Activated naive CD8-positive, alpha-beta T cell treated with anti-CD3 and anti-CD28 coated beads, Interleukin-2, amount 50 U/mL, for 24 hours (primary cell): ENCODE measurements at regions not wholly inside any gene's neighbourhood (a gene's known extent, or its start where the extent isn't known, plus 50 kb on each side); places are given as distances from the start of the nearest gene placed in this dataset.
"Not testable (repeated sequence)": the region's sequence is repeated elsewhere in the genome, so short reads cannot be mapped to it uniquely, and the experiment has no call there.

ENCODE experiments used
- ATAC-seq: fragments of 150-1000 bp; cut with Tn5 transposase; one replicate; pipeline ENCODE4 v1.10.0; 2021
- DNase-seq: peaks from one replicate; pipeline ENCODE4 v3.0.0; 2021
- H3K27ac Mint-ChIP-seq: one replicate; pipeline ENCODE4 v1.8.0; 2021; ENCODE audit warnings: mild to moderate bottlenecking, mixed read lengths
- H3K27me3 Mint-ChIP-seq: one replicate; pipeline ENCODE4 v1.8.0; 2021; ENCODE audit warnings: mixed read lengths
- H3K36me3 Mint-ChIP-seq: one replicate; pipeline ENCODE4 v1.8.0; 2021; ENCODE audit warnings: low read depth, mixed read lengths
- H3K4me1 Mint-ChIP-seq: one replicate; pipeline ENCODE4 v1.8.0; 2021; ENCODE audit warnings: mixed read lengths
- H3K4me3 Mint-ChIP-seq: one replicate; pipeline ENCODE4 v1.8.0; 2021; ENCODE audit warnings: mild to moderate bottlenecking, moderate library complexity, mixed read lengths
- H3K9me3 Mint-ChIP-seq: one replicate; pipeline ENCODE4 v1.8.0; 2021; ENCODE audit warnings: mixed read lengths

DNA sequence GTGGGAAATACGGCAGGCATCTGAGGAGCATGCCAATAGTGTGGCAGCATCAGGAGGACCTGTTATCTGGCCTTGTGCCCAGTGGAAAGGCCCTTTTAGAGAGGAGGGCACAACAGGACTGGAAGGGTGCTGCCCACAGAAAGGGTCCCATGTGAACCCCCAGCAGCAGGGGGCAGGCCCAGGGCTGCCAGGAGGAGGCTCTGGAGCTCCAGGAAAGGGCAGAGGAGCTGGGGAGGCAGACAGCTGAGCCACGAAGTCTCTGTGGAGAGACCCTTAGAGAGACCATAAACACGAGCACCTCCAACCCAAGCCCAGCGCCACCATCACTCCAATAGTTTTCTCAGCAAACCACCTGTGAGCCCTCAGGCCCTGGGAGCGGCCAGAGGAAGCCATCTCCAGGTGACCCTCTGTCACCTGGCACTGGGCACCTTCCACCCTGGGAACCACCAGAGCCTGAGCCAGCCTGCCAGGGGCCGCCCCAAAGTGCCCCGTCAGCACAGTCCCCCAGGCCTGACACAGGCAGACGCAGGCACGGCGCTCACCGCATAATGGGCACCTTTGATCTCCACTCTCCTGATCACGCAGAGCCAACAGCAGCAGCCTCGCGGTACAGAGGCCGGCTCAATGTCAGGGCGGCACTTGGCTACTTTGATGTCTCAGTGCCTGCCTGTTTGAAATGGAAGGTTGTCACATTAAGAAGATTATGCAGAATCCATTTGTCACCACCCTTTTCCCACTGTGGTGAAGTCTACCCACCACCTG is 162.5 kb upstream of the RAB6C start:
- ATAC-seq, result no peak
- DNase-seq, result no peak
- Mint-ChIP-seq H3K27me3 (no peaks in the 10 kb centered on the region), H3K4me3 (no peak overlapping the region), H3K27ac (no peak overlapping the region), H3K36me3 (peaks cover 3% of the 10 kb centered on the region), H3K9me3 (peaks cover 12% of the 10 kb centered on the region), H3K4me1 (peaks cover 7% of the 10 kb centered on the region)

DNA sequence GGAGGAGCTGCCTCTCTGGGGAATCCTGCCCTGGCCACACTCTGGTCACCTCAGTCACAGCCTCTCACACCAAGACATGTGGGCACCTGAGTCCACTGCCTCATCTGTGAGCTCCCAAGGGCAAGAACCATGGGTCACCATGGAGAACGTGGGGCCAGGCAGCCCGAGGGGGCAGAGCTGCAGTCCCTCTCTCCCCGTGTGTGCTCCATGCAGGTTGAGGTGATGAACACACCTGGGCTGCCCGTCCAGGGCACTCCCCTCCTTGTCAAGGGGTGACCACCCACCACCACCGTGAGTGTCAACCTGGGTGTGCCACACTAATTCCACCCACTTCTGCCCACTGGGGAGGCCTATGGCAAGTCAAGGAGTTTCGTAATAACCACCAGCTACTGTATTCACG is 159.6 kb upstream of the RAB6C start:
- H3K27me3 Mint-ChIP-seq, result no peaks in the 10 kb centered on the region
- no peak overlapping the region for H3K4me3 Mint-ChIP-seq

DNA sequence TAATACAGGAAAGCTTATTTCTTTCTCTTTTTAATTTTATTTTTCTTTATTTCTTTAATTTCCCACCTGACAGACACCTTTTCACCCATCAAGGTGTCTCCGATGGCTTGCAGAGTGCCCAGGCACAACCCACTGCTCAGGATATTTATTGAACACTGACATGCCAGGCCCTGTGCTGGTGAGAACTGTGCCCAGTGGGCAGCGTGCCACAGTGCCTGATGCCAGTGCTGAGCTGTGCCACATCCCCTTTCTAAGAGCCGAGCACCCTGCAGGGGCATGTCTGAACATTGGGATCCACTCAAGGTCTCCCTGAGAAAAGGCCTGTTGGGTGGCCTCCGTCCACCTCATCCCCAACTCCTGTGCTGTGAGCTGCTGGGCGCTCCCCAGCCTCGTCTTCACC is 158.6 kb upstream of the RAB6C start:
- Mint-ChIP-seq H3K27me3 (no peaks in the 10 kb centered on the region), H3K4me3 (no peak overlapping the region), H3K4me1 (no peaks in the 10 kb centered on the region), H3K36me3 (no peaks in the 10 kb centered on the region), H3K27ac (no peak overlapping the region), H3K9me3 (peaks cover under 1% of the 10 kb centered on the region)
- ATAC-seq, result no peak
- no peak for DNase-seq

More for the DNA sequence above, 159.6 kb upstream of the RAB6C start:
- Mint-ChIP-seq H3K9me3 (peaks cover 10% of the 10 kb centered on the region), H3K4me1 (no peaks in the 10 kb centered on the region), H3K27ac (no peak overlapping the region), H3K36me3 (peaks cover 3% of the 10 kb centered on the region)
- no peak for ATAC-seq
- DNase-seq, result no peak

DNA sequence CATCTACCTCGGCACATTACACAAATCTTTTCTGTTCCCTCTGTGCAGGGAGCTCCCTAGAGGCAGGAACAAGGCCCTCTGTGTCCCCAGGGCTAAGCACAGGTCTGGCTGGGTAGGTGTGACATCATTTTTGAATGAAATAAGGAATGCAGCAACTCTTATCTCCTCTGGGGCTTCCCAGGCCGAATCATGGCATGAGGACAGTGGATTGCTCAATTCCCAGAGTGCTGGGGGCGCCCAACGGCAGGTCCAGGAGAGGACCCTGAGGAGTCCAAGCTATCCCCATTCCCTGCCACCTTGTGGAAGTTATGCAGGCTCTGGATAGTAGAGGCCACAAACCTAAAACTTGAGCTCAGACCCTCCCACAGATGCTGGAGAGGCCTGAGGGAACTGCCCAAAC is 158.0 kb upstream of the RAB6C start:
- no peak for DNase-seq
- Mint-ChIP-seq H3K27me3 (no peaks in the 10 kb centered on the region), H3K27ac (no peak overlapping the region), H3K9me3 (no peaks in the 10 kb centered on the region), H3K4me1 (no peaks in the 10 kb centered on the region), H3K36me3 (no peaks in the 10 kb centered on the region), H3K4me3 (no peak overlapping the region)
- ATAC-seq, result no peak

DNA sequence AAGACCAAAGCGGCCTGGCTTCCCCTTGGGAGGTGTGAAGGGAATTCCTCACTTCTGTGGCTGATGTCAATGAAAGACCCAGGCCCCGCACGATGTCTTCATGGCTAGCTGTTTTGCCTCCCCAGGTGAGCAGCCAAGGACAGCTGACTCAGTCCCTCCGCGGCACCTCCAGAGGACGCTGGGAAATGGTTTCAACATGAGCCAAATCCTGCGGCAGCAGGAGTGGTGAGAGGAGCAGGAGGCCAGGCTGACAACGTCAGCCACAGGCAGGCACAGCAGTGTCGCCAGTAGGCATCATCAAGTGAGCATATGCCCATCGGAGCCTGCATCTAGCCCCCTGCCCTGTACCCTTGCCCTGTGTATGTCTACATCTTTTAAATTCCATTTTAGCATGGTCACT is 156.4 kb upstream of the RAB6C start:
- ATAC-seq (no peak), DNase-seq (no peak)
- H3K27ac Mint-ChIP-seq, result no peak overlapping the region
- no peak overlapping the region for H3K4me3 Mint-ChIP-seq
- no peaks in the 10 kb centered on the region for H3K9me3 Mint-ChIP-seq
- H3K4me1 Mint-ChIP-seq, result no peaks in the 10 kb centered on the region
- H3K27me3 Mint-ChIP-seq, result no peaks in the 10 kb centered on the region
- no peaks in the 10 kb centered on the region for H3K36me3 Mint-ChIP-seq

DNA sequence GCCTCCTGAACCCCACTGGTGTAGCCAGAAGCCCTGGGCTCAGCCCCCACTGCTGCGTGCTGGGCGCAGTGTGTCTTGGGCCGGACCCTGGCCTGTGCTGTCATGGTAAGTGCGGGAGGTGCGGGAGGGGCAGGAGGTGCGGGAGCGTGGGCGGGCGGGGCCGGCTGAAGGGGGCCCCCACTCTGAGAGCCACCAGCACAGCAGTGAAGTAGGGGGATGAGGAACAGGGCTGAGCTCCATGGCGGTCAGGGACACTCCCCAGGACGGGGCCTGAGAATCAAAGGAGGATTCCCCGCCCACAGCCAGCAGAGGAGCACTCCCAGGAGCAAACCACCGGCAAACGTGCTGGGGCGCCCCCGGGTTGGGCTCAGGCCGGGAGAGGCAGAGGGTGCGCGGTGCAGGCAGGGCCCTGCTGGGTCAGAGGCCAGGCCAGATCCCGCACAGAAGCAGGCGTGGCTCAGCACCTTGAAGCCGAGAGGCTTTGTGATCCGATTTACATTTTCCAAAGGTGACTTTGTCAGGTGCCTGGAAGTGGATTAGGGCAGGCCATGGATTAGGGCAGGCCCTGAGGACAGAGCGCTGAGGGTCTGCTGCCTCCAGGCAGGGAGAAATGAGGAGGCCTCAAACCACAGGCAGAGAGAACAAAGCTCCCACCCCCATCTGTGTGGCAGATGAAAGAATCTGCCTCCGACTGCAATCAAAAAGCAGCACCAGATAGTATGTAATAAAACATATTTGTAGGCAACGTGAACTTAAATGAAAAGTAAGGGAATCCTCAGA is 152.0 kb upstream of the RAB6C start:
- ATAC-seq (peak; percentile 20), DNase-seq (no peak)
- peaks cover 16% of the 10 kb centered on the region for H3K9me3 Mint-ChIP-seq
- H3K27ac Mint-ChIP-seq, result no peak overlapping the region
- H3K4me3 Mint-ChIP-seq, result no peak overlapping the region
- H3K36me3 Mint-ChIP-seq, result no peaks in the 10 kb centered on the region
- no peaks in the 10 kb centered on the region for H3K4me1 Mint-ChIP-seq
- peaks cover 3% of the 10 kb centered on the region for H3K27me3 Mint-ChIP-seq

DNA sequence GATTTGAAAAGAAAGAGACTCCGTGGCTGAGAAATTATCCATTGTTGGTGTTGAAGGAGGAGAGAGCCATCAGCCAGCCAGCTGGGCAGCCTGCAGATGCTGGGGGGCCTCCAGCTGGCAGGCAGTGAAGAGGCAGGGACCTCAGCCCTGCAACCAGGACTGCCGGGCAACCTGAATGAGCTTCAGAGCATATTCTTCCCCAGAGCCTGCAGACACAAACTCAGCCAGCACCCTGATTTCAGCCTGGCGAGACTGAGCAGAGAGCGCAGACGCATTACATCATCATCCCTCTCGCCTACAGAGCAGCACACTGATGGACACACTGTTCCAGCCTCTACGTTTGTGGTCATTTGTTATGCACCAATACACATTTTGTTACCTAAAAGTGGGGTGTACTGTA is 150.7 kb upstream of the RAB6C start:
- H3K9me3 Mint-ChIP-seq, result peaks cover 16% of the 10 kb centered on the region
- H3K27ac Mint-ChIP-seq, result no peak overlapping the region
- no peak overlapping the region for H3K4me3 Mint-ChIP-seq
- no peaks in the 10 kb centered on the region for H3K36me3 Mint-ChIP-seq
- peaks cover 3% of the 10 kb centered on the region for H3K27me3 Mint-ChIP-seq
- H3K4me1 Mint-ChIP-seq, result no peaks in the 10 kb centered on the region
- no peak for DNase-seq
- no peak for ATAC-seq

DNA sequence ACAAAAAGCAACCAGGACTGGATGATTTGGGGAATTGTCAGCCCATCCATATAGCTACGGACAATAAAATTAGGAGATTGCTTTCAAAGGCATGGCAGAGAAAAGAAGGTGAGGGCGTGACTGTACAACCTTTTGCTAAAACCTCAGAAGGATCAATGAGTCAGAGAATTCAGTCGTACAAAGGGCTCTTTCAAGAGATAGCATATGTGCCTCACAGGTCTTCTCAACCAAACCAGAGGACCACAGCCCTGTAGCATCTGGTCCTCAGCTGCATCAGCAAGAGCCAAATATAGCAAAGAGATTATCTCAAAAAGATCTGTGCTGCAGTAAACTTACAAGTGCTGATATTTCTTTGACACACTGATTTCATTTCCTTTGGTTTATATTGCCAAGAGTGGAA is 149.9 kb upstream of the RAB6C start:
- Mint-ChIP-seq H3K4me3 (no peak overlapping the region), H3K4me1 (no peaks in the 10 kb centered on the region), H3K27ac (no peak overlapping the region), H3K9me3 (peaks cover 16% of the 10 kb centered on the region), H3K27me3 (peaks cover 3% of the 10 kb centered on the region), H3K36me3 (no peaks in the 10 kb centered on the region)
- ATAC-seq (no peak), DNase-seq (no peak)

DNA sequence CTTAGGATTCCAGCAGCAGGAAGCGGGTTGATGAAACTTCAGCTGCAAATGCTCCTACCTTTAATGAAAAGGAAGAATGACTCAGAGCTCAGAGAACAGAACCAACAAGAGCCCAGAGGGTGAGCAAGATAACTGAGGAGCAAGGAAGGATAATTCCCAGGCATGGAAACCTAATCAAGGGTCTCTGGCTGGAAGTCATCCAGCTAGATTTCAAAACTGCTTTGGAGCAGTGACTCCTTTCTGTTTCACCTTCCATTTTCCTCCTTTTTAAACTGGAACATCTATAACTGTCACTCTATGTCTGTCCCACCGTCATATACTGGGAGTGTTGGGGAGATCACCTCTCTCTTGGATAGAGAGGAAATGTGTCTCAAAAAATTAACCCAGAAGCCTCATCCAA is 148.4 kb upstream of the RAB6C start:
- no peaks in the 10 kb centered on the region for H3K4me1 Mint-ChIP-seq
- H3K27me3 Mint-ChIP-seq, result peaks cover 3% of the 10 kb centered on the region
- no peak for DNase-seq
- H3K4me3 Mint-ChIP-seq, result no peak overlapping the region
- H3K36me3 Mint-ChIP-seq, result no peaks in the 10 kb centered on the region
- H3K27ac Mint-ChIP-seq, result no peak overlapping the region
- peaks cover 16% of the 10 kb centered on the region for H3K9me3 Mint-ChIP-seq
- ATAC-seq, result no peak

DNA sequence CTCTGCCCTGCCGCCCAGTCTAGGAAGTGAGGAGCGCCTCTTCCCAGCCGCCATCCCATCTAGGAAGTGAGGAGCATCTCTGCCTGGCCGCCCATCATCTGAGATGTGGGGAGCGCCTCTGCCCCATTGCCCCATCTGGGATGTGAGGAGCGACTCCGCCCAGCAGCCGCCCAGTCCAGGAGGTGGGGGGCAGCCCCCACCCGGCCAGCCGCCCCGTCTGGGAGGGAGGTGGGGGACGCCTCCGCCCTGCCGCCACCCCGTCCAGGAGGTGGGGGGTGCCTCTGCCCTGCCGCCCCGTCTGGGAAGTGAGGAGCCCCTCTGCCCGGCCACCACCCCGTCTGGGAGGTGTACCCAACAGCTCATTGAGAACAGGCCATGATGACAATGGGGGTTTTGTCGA is 146.0 kb upstream of the RAB6C start:
- not testable (repeated sequence) for DNase-seq, H3K4me3 Mint-ChIP-seq, H3K36me3 Mint-ChIP-seq, H3K4me1 Mint-ChIP-seq, H3K27me3 Mint-ChIP-seq, ATAC-seq, H3K27ac Mint-ChIP-seq
- peaks cover 16% of the 10 kb centered on the region for H3K9me3 Mint-ChIP-seq

DNA sequence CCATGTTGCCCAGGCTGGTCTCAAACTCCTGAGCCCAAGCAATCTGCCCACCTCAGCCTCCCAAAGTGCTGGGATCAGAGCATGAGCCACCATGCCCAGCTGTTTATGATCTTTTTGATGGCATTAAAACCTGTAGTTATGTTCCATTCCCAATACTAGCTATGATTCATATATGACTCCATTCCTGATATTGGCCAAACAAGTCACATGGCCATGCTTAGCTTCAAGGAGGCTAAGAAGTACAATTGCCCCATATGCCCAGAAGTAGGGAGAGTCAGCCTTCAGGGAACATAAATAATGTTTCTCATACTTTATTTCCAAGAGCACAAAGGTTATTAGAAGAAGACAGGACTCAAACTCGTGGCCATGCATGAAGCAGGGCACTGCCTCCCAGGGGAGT is 132.4 kb upstream of the RAB6C start:
- no peaks in the 10 kb centered on the region for H3K4me1 Mint-ChIP-seq

DNA sequence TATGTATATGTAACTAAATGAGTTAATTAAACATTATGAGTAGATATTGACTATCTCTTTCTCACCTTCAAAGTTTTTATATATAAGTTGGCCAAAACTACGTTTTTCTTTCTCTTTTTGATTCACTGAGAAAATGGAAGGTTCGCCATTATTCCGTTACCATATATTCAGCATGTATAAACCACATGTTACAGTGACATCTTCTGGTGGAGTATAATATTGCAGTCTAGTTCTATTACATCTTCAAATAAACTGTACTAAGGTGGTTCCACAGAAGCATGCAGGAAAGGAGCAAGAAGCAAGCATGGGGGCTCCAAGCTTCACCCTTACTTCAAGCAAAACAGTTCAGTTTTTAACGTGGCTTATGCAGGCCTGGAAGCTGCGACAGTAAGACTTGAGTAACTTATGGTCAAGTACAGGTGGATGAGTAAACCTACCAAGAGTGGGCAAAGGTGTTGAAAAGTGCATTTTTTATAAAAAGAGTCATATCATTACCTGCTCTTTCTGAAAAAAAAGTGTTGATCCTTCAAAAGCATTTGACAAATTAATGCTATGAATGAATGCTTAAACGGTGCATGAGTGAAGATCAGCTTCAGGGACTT is 129.8 kb upstream of the RAB6C start:
- no peak for ATAC-seq
- Mint-ChIP-seq H3K36me3 (no peaks in the 10 kb centered on the region), H3K27me3 (peaks cover 13% of the 10 kb centered on the region), H3K4me1 (no peaks in the 10 kb centered on the region), H3K27ac (no peak overlapping the region), H3K9me3 (no peaks in the 10 kb centered on the region), H3K4me3 (no peak overlapping the region)
- no peak for DNase-seq

More for the DNA sequence above, 132.4 kb upstream of the RAB6C start:
- Mint-ChIP-seq H3K36me3 (no peaks in the 10 kb centered on the region), H3K27ac (no peak overlapping the region), H3K9me3 (peaks cover 4% of the 10 kb centered on the region), H3K4me3 (no peak overlapping the region), H3K27me3 (peaks cover 17% of the 10 kb centered on the region)
- DNase-seq (no peak), ATAC-seq (no peak)

DNA sequence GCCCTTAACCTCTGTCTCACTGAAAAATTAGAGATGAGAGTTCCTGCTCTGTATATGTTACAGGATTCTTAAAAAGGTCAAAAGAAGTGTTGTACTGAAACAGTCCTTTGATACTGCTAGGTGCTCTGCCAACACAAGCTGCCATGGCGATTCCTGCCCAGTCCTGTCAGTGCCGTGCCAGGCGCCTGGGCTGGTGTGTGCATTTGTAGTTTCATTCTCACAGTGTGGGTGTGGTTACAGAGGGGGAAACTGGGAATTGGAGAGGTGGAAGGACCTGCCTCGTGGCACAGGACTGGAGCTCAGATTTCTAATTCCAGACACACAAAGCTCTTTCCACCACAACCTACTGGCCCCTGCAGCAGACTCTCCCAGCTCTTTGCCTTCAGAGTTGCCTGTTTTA is 122.3 kb upstream of the RAB6C start:
- Mint-ChIP-seq H3K27ac (no peak overlapping the region), H3K4me1 (no peaks in the 10 kb centered on the region), H3K9me3 (no peaks in the 10 kb centered on the region), H3K4me3 (no peak overlapping the region), H3K36me3 (no peaks in the 10 kb centered on the region), H3K27me3 (no peaks in the 10 kb centered on the region)
- ATAC-seq, result no peak
- DNase-seq, result no peak

DNA sequence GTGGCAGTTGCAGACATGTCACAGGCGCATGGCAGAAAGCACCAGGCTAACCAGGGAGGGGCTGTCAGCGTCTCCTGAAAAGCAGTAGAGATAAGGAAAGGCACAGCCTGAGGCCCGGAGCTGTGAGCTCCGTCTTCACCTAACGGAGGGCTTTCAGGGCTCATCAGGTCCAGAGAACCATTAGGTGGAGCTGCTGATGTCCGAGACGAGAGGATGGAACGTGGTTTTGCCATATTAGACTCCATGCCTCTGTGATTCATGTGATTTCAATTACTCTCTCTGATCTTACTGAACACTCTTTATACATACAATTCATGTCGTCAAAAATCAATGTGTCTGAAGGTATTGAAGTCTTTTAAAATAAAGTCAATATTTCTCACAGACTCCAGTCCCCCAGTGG is 120.3 kb upstream of the RAB6C start:
- no peaks in the 10 kb centered on the region for H3K9me3 Mint-ChIP-seq
- ATAC-seq (no peak), DNase-seq (no peak)
- H3K36me3 Mint-ChIP-seq, result no peaks in the 10 kb centered on the region
- no peaks in the 10 kb centered on the region for H3K4me1 Mint-ChIP-seq
- no peak overlapping the region for H3K4me3 Mint-ChIP-seq
- H3K27ac Mint-ChIP-seq, result no peak overlapping the region
- no peaks in the 10 kb centered on the region for H3K27me3 Mint-ChIP-seq

DNA sequence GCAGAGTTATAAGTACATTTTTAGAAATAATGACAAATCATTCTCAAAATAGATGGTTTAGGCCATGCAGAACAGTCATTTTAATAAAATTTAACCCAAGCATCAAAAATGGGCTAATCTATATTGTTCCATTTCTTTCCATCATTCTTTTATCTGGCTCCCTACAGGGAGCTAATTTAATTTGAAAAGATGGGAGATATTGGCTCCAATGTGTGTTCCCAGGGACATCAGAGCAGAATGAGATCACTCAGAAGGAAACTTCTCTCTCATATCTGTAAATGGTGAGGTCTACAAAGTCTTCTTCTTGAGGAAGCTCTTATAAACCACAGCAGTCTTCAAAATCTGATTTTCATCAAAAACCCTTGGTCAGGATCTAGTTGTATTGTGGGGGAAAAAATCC is 119.4 kb upstream of the RAB6C start:
- H3K4me3 Mint-ChIP-seq, result no peak overlapping the region
- H3K27me3 Mint-ChIP-seq, result no peaks in the 10 kb centered on the region
- H3K36me3 Mint-ChIP-seq, result no peaks in the 10 kb centered on the region
- no peaks in the 10 kb centered on the region for H3K4me1 Mint-ChIP-seq
- no peaks in the 10 kb centered on the region for H3K9me3 Mint-ChIP-seq
- ATAC-seq, result no peak
- no peak for DNase-seq
- no peak overlapping the region for H3K27ac Mint-ChIP-seq
